ENCODE measurements at regions not wholly inside any gene's neighbourhood (a gene's known extent, or its start where the extent isn't known, plus 50 kb on each side); places are given as distances from the start of the nearest gene placed in this dataset.

- no peak for FAIRE-seq
Observed at GRCh38 chr5:154588091-154588774, 110.2 kb upstream of the HAND1 start.

DNA sequence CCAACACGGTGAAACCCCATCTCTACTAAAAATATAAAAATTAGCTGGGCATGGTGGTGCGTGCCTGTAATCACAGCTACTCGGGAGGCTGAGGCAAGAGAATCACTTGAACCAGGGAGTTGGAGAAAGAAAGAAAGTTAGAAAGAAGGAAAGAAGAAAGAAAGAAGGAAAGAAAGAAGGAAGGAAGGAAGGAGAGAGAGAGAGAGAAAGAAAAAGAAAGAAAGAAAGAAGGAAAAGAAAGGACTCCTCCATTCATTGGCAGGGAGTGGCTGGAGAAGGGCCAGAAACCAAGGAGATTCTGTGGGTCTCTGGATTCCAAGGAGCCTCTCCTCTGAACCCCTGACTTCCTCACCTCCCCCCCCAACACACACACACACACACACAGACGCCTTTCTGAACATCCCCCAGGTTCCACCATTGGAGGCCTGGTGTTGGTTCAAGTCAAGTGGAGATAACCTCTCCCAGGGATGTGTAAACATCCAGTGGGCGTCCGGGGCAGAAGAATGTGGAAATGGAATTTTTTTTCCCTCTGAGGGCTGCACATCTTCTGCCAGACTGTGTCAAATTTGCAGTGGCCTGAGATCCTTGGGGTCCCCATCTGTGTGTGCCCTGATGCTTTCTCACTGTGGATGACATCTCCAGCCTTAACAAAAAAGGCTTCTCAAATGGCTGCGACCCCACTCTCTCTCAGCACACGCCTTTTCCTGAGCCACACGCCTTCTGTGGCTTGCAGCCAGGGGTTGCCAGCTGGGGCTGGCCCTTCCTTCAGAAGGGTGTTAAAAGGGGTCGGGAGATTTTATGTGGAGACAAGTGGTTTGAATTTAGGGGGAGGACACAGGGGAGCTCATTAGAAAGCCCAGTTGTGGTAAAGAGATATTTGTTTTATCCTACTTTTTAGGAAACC is 109.3 kb upstream of the HAND1 start:
- no peak for FAIRE-seq

DNA sequence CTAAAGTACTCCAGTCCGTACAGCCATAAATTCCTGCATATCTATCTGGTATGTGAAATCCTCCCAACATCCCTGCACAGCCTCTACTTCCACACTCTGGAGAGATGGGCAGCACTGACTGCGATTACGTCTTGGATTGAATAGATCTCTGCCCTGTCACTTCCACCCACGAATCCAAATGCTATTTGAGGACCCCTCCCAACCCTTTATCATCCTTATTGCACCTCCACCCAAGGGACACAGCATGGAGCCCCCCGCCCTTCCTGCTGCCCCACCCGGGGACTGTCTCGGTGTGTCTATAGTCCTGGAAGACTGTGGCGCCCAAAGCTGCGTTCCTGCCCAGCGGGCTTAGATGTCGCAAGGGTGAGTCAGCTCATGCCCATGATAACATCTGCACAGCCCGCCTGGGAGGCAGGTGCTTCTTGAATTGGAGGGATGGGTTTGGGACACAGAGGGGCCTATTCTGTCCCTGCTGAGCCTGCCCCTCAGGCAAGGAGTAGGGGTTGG is 105.7 kb upstream of the HAND1 start:
- no peak for FAIRE-seq

- no peak for FAIRE-seq
Observed at GRCh38 chr5:154580422-154580821, 102.4 kb upstream of the HAND1 start.

DNA sequence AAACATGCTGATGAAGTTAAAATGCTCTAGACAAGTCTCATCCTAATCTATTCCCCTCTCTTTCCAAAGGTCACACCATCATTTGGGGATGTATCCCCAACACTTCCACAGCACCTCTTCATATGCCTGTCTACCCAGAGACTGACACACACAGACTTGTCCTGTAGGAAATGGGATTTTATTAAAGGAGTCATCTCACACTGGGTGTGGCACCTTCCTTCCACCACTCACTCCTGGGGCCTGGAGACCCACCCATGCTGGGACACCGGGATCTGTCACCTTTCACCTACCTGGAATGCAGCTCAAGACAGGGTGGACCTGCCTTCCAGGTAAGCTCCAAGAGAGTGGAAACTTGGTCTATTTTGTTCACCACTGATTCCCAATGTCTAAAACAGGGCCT is 99.4 kb upstream of the HAND1 start:
- no peak for FAIRE-seq

DNA sequence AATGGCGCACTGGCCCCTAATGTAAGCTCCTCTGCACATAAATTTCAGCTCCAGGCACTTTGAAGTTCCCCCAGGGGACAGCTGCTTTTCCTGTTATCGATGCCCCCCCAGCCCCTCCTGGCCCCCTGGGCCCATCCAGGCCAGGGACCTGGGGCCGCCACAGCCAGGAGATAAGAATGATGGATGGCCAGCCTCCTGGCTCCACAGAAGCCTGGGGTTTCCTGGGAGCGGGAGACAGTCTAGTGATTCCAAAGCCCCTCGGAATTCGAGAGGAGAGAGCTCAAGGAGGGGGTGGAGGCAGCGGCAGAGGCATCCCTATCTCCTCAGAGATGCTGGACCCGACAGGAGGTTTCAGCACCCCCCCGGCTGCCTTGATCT is 98.4 kb upstream of the HAND1 start:
- FAIRE-seq, result no peak

- no peak for FAIRE-seq
Observed at GRCh38 chr5:154575546-154576428, 97.8 kb upstream of the HAND1 start.

GRCh38 chr5:154573011-154573410 is 95.0 kb upstream of the HAND1 start:
- FAIRE-seq, result no peak

GRCh38 chr5:154571325-154572035 is 93.5 kb upstream of the HAND1 start:
- no peak for FAIRE-seq

GRCh38 chr5:154570572-154571324 is 92.7 kb upstream of the HAND1 start:
- FAIRE-seq, result no peak

DNA sequence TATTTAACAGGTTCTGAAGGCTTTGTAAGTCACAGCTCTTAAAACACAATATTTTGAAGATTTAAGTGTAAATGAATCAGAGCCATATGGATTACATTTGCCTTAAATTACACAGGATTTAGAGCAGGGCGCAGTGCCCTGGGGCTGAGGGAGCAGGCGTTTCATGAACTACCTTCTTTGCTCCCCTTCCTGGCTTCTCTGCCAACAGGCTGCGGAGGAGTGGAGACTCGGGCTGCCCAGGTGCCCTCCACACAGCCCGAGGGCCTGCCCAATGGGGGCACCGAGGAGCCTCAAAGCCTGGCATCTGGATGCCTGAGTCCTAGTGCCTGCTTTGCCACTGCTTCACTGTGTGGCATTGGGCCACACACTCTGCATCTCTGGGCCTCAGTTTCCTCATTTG is 90.6 kb upstream of the HAND1 start:
- no peak for FAIRE-seq

GRCh38 chr5:154567155-154567554 is 89.1 kb upstream of the HAND1 start:
- FAIRE-seq, result no peak

GRCh38 chr5:154566146-154566680 is 88.2 kb upstream of the HAND1 start:
- FAIRE-seq, result no peak

- FAIRE-seq, result no peak
Observed at GRCh38 chr5:154565123-154565522, 87.1 kb upstream of the HAND1 start.

DNA sequence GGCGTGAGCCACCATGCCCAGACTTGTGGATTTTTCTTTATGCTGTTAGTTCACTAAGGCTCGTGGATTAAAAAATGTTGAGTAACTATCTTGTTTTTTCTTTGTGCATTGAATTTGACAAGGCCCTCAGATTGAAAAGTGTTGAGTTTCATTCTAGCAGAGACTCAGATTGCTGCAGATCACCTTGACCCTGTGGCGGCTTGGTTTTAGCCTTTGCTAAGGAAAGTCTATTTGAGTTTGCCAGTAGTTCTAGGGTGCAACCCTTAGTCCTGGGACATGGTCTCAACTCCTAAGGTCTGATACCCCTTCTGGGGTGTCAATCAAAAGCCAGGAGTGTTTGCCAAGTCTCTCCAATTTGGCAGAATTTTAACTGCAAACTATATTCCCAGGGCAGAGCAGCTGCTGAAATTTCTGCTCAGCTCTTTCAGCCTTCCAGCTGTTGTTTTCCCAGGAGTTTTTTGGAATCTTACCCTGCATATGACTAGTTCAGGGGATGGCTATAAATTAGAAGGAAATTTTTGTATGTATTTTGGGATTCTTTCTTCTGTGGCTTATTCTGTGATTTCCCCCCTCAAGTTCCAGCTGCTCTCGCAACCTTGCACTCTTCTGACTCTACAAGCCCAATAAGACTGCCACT is 84.3 kb upstream of the HAND1 start:
- FAIRE-seq, result no peak

DNA sequence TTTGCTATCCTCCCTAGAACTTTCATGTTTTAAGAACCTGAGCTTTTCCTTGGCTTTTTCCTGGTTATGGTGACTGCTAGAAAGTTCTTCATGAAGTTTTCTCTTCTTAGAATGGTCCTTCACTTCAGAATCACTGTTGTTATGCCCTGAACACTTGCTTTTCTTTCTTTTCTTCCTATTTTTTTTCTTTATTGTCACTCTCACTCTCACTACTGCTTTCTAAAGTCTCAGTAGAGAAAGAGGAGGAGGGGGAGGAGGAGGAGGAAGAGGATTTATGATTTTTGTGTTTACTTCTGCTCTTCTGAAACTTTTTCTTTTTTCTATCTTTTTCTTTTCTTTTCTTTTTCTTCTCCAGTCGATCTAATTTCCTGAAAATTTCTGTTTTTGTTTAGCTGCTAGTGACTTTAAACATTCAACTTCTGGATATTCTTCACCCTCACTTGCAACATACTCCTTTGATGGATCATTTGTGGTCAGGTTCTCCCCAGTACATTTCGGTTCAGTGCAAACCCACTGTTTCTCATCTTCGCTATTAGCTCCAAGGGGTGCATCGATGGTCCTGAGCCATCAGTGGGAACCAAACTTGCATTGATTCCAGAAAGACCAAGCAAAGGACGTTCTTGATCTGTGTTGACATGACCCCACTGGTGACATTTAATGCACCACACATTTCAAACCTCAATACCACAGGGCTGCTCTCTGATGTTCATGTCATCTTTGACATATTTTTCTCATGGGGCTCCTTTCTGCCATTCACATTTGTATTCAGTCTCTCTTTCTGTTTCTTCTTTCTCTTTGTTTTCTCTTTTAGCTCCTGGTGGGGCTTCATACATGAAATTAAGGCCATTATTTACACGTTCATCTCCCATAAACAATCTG is 81.6 kb upstream of the HAND1 start:
- FAIRE-seq, result no peak

- no peak for FAIRE-seq
Observed at GRCh38 chr5:154557548-154557947, 79.5 kb upstream of the HAND1 start.

DNA sequence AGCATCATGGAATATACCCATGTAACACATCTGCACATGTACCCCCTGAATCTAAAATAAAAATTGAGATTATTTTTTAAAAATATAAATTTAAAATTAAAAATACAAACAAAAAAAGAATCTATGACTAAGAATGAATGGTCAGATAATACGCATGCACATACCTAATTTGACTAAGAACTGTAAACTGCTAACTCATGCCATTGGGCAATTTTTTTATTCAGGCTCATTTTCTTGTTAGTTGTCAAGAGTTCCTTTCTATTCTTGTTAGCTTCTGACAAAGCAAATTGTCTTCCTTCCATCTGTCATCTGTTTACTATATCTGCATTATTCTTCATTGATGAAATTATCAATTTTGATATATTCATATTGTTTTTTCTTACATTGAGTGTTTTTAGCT is 69.5 kb upstream of the HAND1 start:
- no peak for FAIRE-seq

GRCh38 chr5:154546719-154547118 is 68.7 kb upstream of the HAND1 start:
- FAIRE-seq, result no peak

- FAIRE-seq, result no peak
Observed at GRCh38 chr5:154544646-154545045, 66.6 kb upstream of the HAND1 start.

Measured in islet of Langerhans (tissue), 1 donor.